ENCODE measurements at regions not wholly inside any gene's neighbourhood (a gene's known extent, or its start where the extent isn't known, plus 50 kb on each side); places are given as distances from the start of the nearest gene placed in this dataset.

- Histone ChIP-seq H3K9ac (ENCODE audit: insufficient read depth, low read depth, low read length) (no peak overlapping the region), H3K36me3 (replicated peaks in 1 of 2; ENCODE audit: control insufficient read depth in 1 of 2, insufficient read depth in 2 of 2, low read length in 2 of 2) (no peaks in the 10 kb centered on the region), H3K9me3 (ENCODE audit: low read length) (no peaks in the 10 kb centered on the region), H2AFZ (ENCODE audit: low read length) (no peak overlapping the region), H3K27me3 (ENCODE audit: control insufficient read depth in 1 of 2, insufficient read depth in 2 of 2, low read length in 2 of 2) (peaks cover 0 to 4% of the 10 kb centered on the region in 2 experiments; a peak in 1 of 5 replicates), H3K4me3 (replicated peaks in 1 of 3; ENCODE audit: insufficient read depth in 1 of 3, low read depth in 2 of 3, low read length in 3 of 3) (no peak overlapping the region), H3K79me2 (ENCODE audit: insufficient read depth, low read length) (no peaks in the 10 kb centered on the region), H3K27ac (ENCODE audit: extremely low read length, insufficient read depth, low read length) (no peak overlapping the region), H3K4me2 (ENCODE audit: low read depth, low read length) (no peak overlapping the region), H4K20me1 (ENCODE audit: insufficient read depth, low read length) (no peaks in the 10 kb centered on the region), H3K4me1 (ENCODE audit: insufficient read depth, low read length) (peaks cover 12% of the 10 kb centered on the region; the same call in 1 of the 2 replicates)
- ATAC-seq (no peak), DNase-seq (ENCODE audit: low spot score) (no peak), FAIRE-seq (no peak)
- ChIA-PET POLR2A (no interaction called here), CTCF (ENCODE audit: low intra/inter-chr PET ratio, low total read pairs) (no interaction called here)
- no peak for TF ChIP-seq ZNF431 (CRISPR knock-in tag; IDR thresholded peaks at IDR 0.05; ENCODE audit: borderline replicate concordance, low read depth)
- TF ChIP-seq ZNF329 (CRISPR knock-in tag; IDR thresholded peaks at IDR 0.05; ENCODE audit: low read depth) = no peak
- TF ChIP-seq RORA (CRISPR knock-in tag; IDR thresholded peaks at IDR 0.05) = no peak
- no peak for TF ChIP-seq ZNF670 (CRISPR knock-in tag; IDR thresholded peaks at IDR 0.05; ENCODE audit: borderline replicate concordance)
- TF ChIP-seq CREB1 (IDR thresholded peaks at IDR 0.05) = peak; percentile 73
- no peak for TF ChIP-seq CREB1 (CRISPR knock-in tag; IDR thresholded peaks at IDR 0.05)
- in situ Hi-C loops (cut with HindIII; ENCODE audit: extremely low pct_ligation_motif_present, low pct_unique_long_range_greater_than_20kb) (no loop called here), intact Hi-C loops (cut with micrococcal nuclease; ENCODE audit: unreplicated experiment) (no loop called here)
- BruUV-seq (replicated peaks) = no TSS peak
Measured at GRCh38 chr6:27088068-27088467, 159.4 kb upstream of the PRSS16 start.

GRCh38 chr6:27091661-27092315, 155.7 kb upstream of the PRSS16 start:
- POLR2A ChIA-PET = no interaction called here
- Histone ChIP-seq H3K27ac (ENCODE audit: extremely low read length, insufficient read depth, low read length) (no peak overlapping the region), H3K9ac (ENCODE audit: insufficient read depth, low read depth, low read length) (no peak overlapping the region), H4K20me1 (ENCODE audit: insufficient read depth, low read length) (no peaks in the 10 kb centered on the region), H3K4me3 (replicated peaks in 1 of 3; ENCODE audit: insufficient read depth in 1 of 3, low read depth in 2 of 3, low read length in 3 of 3) (peak overlapping the region; percentile 60 to 75 (median 60)), H3K9me3 (ENCODE audit: low read length) (no peaks in the 10 kb centered on the region), H3K4me1 (ENCODE audit: insufficient read depth, low read length) (peaks cover 12% of the 10 kb centered on the region; the same call in 1 of the 2 replicates), H3K79me2 (ENCODE audit: insufficient read depth, low read length) (no peaks in the 10 kb centered on the region), H2AFZ (ENCODE audit: low read length) (no peak overlapping the region), H3K27me3 (ENCODE audit: control insufficient read depth in 1 of 2, insufficient read depth in 2 of 2, low read length in 2 of 2) (peaks cover 0 to 14% of the 10 kb centered on the region in 2 experiments; a peak in 3 of 5 replicates), H3K36me3 (replicated peaks in 1 of 2; ENCODE audit: control insufficient read depth in 1 of 2, insufficient read depth in 2 of 2, low read length in 2 of 2) (no peaks in the 10 kb centered on the region), H3K4me2 (ENCODE audit: low read depth, low read length) (peak overlapping the region; percentile 84)
- in situ Hi-C loops (cut with HindIII; ENCODE audit: extremely low pct_ligation_motif_present, low pct_unique_long_range_greater_than_20kb) (no loop called here), intact Hi-C loops (cut with micrococcal nuclease; ENCODE audit: unreplicated experiment) (no loop called here)
- DNase-seq (ENCODE audit: low spot score) (peak; percentile 66), FAIRE-seq (peak; percentile 58), ATAC-seq (peak; percentile 98)
- WGBS (ENCODE audit: low lambda C conversion rate) = under 1% methylated on average over 27 of the region's 27 CpGs
- CTCF ChIA-PET (ENCODE audit: low intra/inter-chr PET ratio, low total read pairs) = no interaction called here
- no TSS peak for BruUV-seq (replicated peaks)
- TF ChIP-seq FUBP1 (CRISPR knock-in tag; IDR thresholded peaks at IDR 0.05; ENCODE audit: borderline replicate concordance) (no peak), NFKB2 (CRISPR knock-in tag; IDR thresholded peaks at IDR 0.05; ENCODE audit: borderline replicate concordance) (no peak), MAFK (conservative IDR thresholded peaks at IDR 0.05 in 1 of 2, IDR thresholded peaks at IDR 0.05 in 1 of 2; ENCODE audit: low read length in 2 of 2) (no peak), JUND (CRISPR knock-in tag; IDR thresholded peaks at IDR 0.05) (no peak), MEF2D (CRISPR knock-in tag; IDR thresholded peaks at IDR 0.05) (0 out of 2 replicates have a peak, but pooled peaks have one; percentile 17), ZSCAN29 (CRISPR knock-in tag; conservative IDR thresholded peaks at IDR 0.05) (peak; percentile 52; the same call in 1 of the 2 replicates), ZNF503 (CRISPR knock-in tag; IDR thresholded peaks at IDR 0.05) (no peak), ZNF781 (CRISPR knock-in tag; IDR thresholded peaks at IDR 0.05; ENCODE audit: borderline replicate concordance, not compliant biosample characterization) (no peak), HMG20B (CRISPR knock-in tag; conservative IDR thresholded peaks at IDR 0.05) (0 out of 2 replicates have a peak, but pooled peaks have one; percentile 19), MZF1 (CRISPR knock-in tag; IDR thresholded peaks at IDR 0.05; ENCODE audit: borderline replicate concordance) (no peak)

All from HepG2 (cell line).